ENCODE measurements at regions not wholly inside any gene's neighbourhood (a gene's known extent, or its start where the extent isn't known, plus 50 kb on each side); places are given as distances from the start of the nearest gene placed in this dataset.

DNA sequence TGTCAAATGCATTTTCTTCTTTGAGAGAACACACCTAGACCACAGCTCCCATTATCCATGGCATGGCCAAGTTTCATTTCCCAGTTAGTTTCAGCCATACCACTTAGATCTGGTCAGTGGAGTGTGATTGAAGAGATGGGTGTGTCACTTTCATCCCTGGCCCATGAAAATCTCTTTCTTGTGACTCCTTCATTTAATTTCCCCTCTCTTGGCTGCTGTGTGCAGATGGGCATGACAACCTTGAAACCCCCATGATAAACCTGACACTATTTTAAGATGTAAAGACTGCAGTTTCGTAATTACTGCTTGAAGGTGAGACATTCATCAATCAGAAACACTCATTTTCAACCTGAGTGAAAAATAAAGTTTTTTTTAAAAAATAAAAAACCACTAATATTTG, 284.9 kb downstream of the IL15 start:
- DNase-seq (ENCODE audit: low spot score), result no peak

DNA sequence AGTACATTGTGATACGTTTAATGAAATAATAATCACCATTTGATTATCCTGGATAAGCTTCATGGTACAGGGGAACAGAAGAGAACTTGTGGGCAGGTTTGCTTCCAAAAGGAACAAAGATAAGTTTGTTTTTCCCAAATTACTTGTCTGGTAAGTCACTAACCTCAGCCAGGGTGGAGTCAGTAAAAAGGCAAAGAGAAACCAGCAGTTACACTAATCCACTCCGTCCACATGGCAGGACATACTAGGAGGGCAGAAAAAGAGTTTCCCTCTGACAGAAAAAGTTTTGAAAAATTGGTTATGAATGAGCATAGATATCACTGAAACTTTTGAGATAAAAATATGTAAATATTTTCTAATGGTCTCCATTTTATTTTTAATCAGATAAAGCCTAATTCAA, 285.9 kb downstream of the IL15 start:
- DNase-seq (ENCODE audit: low spot score), result no peak

DNA sequence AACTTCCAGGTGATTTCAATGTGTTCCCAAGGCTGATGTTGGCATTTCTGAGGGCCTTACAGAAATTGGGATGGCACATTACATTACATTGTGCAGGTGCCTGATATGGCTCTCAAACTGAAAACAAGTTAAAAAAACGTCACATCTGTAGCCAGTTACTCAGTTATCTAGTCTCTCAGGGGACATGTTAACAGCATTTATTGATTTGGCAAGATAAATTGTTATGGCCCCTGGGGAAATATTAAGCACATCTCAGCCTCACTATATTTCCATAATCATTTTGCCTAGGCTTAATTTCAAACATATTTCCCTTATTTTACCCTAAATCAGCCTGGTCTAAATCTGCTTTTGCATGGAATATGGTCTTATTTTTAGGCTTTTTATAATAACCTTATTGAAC, 290.0 kb downstream of the IL15 start:
- DNase-seq (ENCODE audit: low spot score), result no peak

DNA sequence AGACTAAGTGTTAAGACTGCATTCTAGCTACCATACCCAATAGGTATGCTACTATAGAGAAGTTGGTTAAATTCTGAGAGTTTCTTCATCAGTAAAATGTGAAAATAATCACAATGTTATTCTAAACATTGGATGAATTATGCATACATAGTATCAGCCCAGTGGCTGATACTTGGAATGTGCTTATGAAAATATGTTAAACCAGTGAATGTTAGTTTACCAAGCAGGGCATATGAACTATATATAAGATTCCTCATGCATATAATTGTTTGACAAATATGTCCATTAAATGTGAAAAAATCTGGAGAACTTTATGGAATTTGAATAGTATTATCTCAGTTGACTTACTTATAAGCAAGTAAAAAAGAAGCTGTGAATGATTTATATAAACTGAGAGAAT, 296.1 kb downstream of the IL15 start:
- DNase-seq (ENCODE audit: low spot score), result no peak

DNA sequence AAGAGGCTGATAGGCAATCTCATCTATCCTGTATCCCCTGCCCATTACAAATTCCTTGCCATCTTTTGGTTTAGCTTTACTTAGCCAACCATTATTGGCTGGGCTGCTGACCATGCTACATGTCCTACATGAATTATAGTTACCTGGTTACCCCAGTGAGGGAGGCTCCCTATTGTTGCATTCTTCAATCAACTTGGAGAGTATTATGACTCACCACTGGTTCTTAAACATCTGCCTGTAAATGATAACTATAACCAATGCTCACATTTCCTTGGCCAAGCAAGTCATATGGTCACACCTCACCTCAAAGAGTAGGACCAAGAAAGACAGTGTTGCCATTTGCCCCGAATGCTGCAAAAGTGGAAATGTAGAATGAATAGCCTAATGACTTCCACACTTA, 297.6 kb downstream of the IL15 start:
- DNase-seq (ENCODE audit: low spot score), result no peak

DNA sequence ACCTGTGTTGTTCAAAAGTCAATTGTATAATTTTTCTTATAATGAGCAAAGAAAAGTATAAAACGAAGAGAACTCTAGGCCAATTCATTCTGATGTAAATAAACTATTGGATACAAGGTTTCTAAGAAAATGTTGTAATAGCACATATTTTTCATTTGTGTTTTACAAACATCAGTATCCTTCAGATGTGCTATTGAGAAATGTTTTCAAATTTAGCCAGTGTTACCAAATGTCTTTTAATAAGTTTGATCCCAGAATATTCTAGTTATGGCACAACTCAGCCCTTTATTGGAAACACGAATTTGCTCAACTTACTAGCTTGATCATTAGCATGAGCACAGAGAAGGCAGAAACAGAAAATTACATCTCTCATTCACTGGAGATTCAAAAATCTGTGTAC, 319.3 kb downstream of the IL15 start:
- no peak for DNase-seq (ENCODE audit: low spot score)

DNA sequence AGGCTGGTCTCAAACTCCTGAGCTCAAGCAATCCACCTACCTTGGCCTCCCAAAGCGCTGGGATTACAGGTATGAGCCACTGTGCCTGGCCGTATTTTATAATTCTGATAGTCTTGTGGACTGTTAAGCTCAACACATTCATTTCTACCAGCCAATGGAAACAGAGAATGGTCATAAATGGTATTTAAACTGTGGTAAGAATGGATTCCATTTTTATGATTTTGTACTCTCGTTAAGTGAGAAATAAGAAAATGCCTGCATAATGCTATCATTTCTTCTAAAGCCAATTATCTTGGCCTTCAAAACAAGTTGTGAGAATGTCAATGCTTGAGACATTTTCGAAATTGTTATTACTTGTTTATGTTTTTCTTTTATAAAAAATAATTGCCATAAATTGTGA, 321.0 kb downstream of the IL15 start:
- DNase-seq (ENCODE audit: low spot score), result no peak

DNA sequence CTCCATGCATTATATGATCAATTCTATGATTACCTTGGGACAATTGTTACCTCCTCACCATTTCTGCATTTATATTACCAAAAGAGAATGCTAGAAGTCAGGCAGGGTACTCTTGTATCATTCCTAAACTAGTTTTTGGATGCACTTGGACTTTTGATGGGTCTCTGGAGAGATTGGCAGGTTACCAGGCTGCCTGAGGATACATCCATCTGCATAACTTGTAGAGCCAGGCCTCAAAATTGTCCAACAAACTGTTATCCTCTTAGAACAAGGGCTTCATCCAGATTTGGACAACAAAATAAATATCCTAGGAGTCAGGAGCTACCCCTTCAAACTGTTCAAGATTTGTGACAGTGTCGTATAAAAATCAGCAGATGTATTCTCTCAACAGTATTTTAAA, 326.1 kb downstream of the IL15 start:
- no peak for DNase-seq (ENCODE audit: low spot score)

DNA sequence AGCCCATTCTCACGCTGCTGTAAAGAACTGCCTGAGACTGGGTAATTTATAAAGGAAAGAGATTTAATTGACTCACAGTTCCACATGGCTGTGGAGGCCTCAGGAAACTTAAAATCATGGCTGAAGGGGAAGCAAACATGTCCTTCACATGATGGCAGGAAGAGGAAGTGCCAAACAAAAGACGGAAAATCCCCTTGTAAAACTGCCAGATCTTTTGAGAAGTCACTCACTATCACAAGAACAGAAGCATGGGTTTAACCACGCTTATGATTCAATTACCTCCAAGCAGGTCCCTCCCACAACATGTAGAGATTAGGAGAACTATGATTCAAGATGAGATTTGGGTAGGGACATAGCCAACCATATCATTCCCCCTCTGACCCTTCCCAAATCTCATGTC, 335.5 kb downstream of the IL15 start:
- peak; percentile 5 for DNase-seq (ENCODE audit: low spot score)

DNA sequence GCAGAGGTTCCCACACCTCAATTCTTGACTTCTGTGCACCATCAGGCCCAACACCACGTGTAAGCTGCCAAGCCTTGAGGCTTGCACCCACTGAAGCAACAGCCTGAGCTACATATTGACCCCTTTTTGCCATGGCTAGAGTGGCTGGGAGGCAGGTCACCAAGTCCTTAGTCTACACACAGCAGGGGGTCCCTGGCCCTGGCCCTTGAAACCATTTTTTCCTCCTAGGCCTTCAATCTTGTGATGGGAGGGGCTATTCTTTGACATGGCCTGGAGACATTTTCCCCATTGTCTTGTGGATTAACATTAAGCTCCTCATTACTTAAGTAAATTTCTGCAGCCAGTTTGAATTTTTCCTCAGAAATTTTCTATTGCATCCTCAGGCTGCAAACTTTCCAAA, 336.6 kb downstream of the IL15 start:
- no peak for DNase-seq (ENCODE audit: low spot score)
